ENCODE measurements at regions not wholly inside any gene's neighbourhood (a gene's known extent, or its start where the extent isn't known, plus 50 kb on each side); places are given as distances from the start of the nearest gene placed in this dataset.

- no peak for TF ChIP-seq ATF2 (IDR thresholded peaks at IDR 0.05; ENCODE audit: low read length)
- TF ChIP-seq HDAC6 (IDR thresholded peaks at IDR 0.05; ENCODE audit: low read depth, low read length), result no peak
- TF ChIP-seq POLR2AphosphoS5 (IDR thresholded peaks at IDR 0.05; ENCODE audit: low read depth, low read length), result no peak
- TF ChIP-seq TCF12 (IDR thresholded peaks at IDR 0.05; ENCODE audit: low read depth, low read length), result no peak
- no peak for TF ChIP-seq POLR2A (IDR thresholded peaks at IDR 0.05; ENCODE audit: control extremely low read depth in 1 of 2, low read depth in 2 of 2, low read length in 2 of 2)
These were observed 179.6 kb upstream of the ARG1 start (continued) for GRCh38 chr6:131393433-131393832.
